Vagina (tissue), 2 donors: ENCODE measurements at regions not wholly inside any gene's neighbourhood (a gene's known extent, or its start where the extent isn't known, plus 50 kb on each side); places are given as distances from the start of the nearest gene placed in this dataset.
"Not testable (repeated sequence)": the region's sequence is repeated elsewhere in the genome, so short reads cannot be mapped to it uniquely, and the experiment has no call there.

Experiments
- CTCF ChIP-seq, 3 experiments: fragments of 450-650 bp in 2 of 3; fragments of 200-600 bp in 1 of 3; sonication (generic) in 1 of 3; IDR thresholded peaks; one replicate each; pipeline ENCODE4 v1.5.1; 2017 to 2019; ENCODE audit warnings: antibody characterized with exemption in 3 of 3, mild to moderate bottlenecking in 2 of 3, moderate library complexity in 2 of 3
- POLR2A ChIP-seq, 2 donors: fragments of 450-650 bp; IDR thresholded peaks; one replicate each; pipeline ENCODE4 v1.6.1; 2017; ENCODE audit warnings: antibody characterized with exemption in 2 of 2, mild to moderate bottlenecking in 2 of 2, moderate library complexity in 2 of 2
- POLR2AphosphoS5 ChIP-seq, 2 donors: sonication (generic); formaldehyde crosslinking; IDR thresholded peaks; one replicate each; pipeline ENCODE4 v1.9.0; 2017; ENCODE audit warnings: antibody characterized with exemption in 2 of 2, mild to moderate bottlenecking in 2 of 2, low read depth in 1 of 2; ENCODE audit not compliant: insufficient read depth in 1 of 2

- not testable (repeated sequence) for TF ChIP-seq POLR2AphosphoS5 (IDR thresholded peaks at IDR 0.05; ENCODE audit: insufficient read depth in 1 of 2, low read depth in 1 of 2); CTCF (IDR thresholded peaks at IDR 0.05); POLR2A (IDR thresholded peaks at IDR 0.05)
Observed at GRCh38 chr12:8320251-8320730, 92.9 kb upstream of the FAM90A1 start.
